ENCODE measurements at regions not wholly inside any gene's neighbourhood (a gene's known extent, or its start where the extent isn't known, plus 50 kb on each side); places are given as distances from the start of the nearest gene placed in this dataset.

DNA sequence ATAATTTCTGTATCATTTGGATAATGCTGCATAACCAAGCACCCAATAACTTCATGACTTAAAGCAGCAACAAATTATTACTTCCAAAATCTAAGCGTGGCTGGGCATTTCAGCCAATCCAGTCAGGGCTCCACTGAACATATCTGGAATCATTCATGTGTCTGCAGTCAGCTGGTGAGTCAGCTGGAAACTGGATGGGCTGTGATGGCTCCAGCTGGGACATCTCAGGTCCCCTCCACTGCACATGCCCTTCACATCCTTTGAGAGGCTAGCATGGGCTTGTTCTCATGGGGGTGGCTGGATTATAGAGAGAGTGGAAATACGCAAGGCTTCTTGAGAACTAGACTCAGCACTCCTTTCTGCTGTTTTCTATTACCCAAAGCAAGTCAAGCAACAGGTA is 961.9 kb downstream of the DIAPH3 start:
- no peak for DNase-seq (ENCODE audit: low spot score)
- Mint-ChIP-seq H3K4me3 (ENCODE audit: unreplicated experiment) (no peak overlapping the region), H3K36me3 (ENCODE audit: low read depth) (peaks cover 3% of the 10 kb centered on the region), H3K4me1 (ENCODE audit: low read depth) (no peaks in the 10 kb centered on the region), H3K27ac (ENCODE audit: unreplicated experiment) (no peak overlapping the region), H3K27me3 (ENCODE audit: low read depth) (no peaks in the 10 kb centered on the region), H3K9me3 (ENCODE audit: low read depth) (peaks cover 7% of the 10 kb centered on the region)
- TF ChIP-seq CTCF (IDR thresholded peaks at IDR 0.05): no peak

DNA sequence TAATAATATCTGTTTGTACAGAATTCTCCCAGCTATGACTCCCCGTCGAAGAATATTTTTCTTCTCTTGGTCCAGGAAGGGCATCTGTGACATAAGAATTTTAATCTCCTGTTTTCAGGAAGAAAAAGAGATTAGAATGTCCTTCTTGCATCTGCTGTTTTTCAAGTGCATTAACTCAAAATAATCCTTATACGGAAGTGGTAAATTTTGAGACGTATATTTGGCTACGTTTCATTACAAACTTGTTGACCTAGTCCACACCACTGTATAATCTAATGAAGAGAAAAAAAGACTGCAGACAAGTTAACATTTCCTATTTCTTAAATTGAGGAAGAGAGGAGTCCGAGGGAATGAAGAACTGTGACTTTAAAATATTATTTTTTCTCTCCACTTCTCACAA is 959.9 kb downstream of the DIAPH3 start:
- Mint-ChIP-seq H3K4me1 (ENCODE audit: low read depth) (no peaks in the 10 kb centered on the region), H3K36me3 (ENCODE audit: low read depth) (peaks cover 3% of the 10 kb centered on the region), H3K4me3 (ENCODE audit: unreplicated experiment) (no peak overlapping the region), H3K27me3 (ENCODE audit: low read depth) (no peaks in the 10 kb centered on the region), H3K9me3 (ENCODE audit: low read depth) (peaks cover 7% of the 10 kb centered on the region), H3K27ac (ENCODE audit: unreplicated experiment) (no peak overlapping the region)
- no peak for DNase-seq (ENCODE audit: low spot score)
- TF ChIP-seq CTCF (IDR thresholded peaks at IDR 0.05): no peak

- TF ChIP-seq CTCF (IDR thresholded peaks at IDR 0.05): no peak
- DNase-seq (ENCODE audit: low spot score): no peak
- H3K9me3 Mint-ChIP-seq (ENCODE audit: low read depth): peaks cover 7% of the 10 kb centered on the region
- peaks cover 3% of the 10 kb centered on the region for H3K36me3 Mint-ChIP-seq (ENCODE audit: low read depth)
- H3K4me3 Mint-ChIP-seq (ENCODE audit: unreplicated experiment): no peak overlapping the region
- peaks cover 3% of the 10 kb centered on the region for H3K4me1 Mint-ChIP-seq (ENCODE audit: low read depth)
- no peak overlapping the region for H3K27ac Mint-ChIP-seq (ENCODE audit: unreplicated experiment)
- H3K27me3 Mint-ChIP-seq (ENCODE audit: low read depth): no peaks in the 10 kb centered on the region
These were observed 958.2 kb downstream of the DIAPH3 start for GRCh38 chr13:59205501-59205900.

DNA sequence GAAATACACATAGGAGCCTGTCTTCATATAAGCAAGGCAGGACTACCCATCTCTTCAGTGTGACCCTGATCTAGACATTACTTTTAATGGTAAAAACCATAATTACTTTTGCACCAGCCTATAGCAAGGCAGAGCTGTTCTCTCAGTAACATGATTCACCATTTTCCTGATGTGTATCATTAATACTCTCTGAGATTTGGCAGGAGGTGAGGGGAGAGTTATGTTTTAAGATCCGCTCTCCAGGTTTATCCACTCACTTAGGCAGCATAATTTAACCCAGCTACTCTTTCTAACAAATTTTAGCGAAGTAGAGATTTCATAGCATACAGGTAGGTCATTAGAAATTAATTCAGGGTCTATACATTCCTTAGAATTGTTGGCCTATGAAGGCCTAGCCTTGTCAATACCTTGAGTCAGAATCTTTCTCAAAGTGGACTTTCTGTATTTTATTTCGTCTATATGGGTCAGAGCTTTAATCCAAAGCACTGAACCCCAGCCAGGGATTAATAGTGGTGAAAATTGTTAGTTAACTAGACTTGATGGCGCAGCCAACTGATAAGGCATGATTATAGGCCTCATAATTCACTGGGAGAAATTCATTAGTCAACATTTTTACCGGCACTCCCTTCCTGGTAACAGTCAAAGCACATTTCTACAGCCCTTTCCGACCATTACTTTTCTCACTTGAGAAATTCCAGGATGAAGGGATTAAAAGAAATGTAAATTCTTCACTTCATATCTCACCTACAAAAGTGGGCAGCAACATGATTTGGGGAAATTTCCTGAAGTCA is 955.1 kb downstream of the DIAPH3 start:
- no peaks in the 10 kb centered on the region for H3K36me3 Mint-ChIP-seq (ENCODE audit: low read depth)
- DNase-seq (ENCODE audit: low spot score): no peak
- H3K4me3 Mint-ChIP-seq (ENCODE audit: unreplicated experiment): no peak overlapping the region
- no peak overlapping the region for H3K27ac Mint-ChIP-seq (ENCODE audit: unreplicated experiment)
- TF ChIP-seq CTCF (IDR thresholded peaks at IDR 0.05): no peak
- H3K27me3 Mint-ChIP-seq (ENCODE audit: low read depth): no peaks in the 10 kb centered on the region
- peaks cover 5% of the 10 kb centered on the region for H3K4me1 Mint-ChIP-seq (ENCODE audit: low read depth)
- H3K9me3 Mint-ChIP-seq (ENCODE audit: low read depth): peaks cover under 1% of the 10 kb centered on the region

GRCh38 chr13:59210543-59210942 is 953.2 kb downstream of the DIAPH3 start:
- Mint-ChIP-seq H3K9me3 (ENCODE audit: low read depth) (no peaks in the 10 kb centered on the region), H3K27ac (ENCODE audit: unreplicated experiment) (no peak overlapping the region), H3K4me1 (ENCODE audit: low read depth) (peaks cover 5% of the 10 kb centered on the region), H3K4me3 (ENCODE audit: unreplicated experiment) (no peak overlapping the region), H3K36me3 (ENCODE audit: low read depth) (no peaks in the 10 kb centered on the region), H3K27me3 (ENCODE audit: low read depth) (no peaks in the 10 kb centered on the region)
- TF ChIP-seq CTCF (IDR thresholded peaks at IDR 0.05): no peak
- no peak for DNase-seq (ENCODE audit: low spot score)
